Ovary (tissue), 3 donors: ENCODE measurements at regions not wholly inside any gene's neighbourhood (a gene's known extent, or its start where the extent isn't known, plus 50 kb on each side); places are given as distances from the start of the nearest gene placed in this dataset.

ENCODE experiments used
- CTCF ChIP-seq, 3 donors: fragments of 450-650 bp in 2 of 3; fragments of 200-600 bp in 1 of 3; IDR thresholded peaks; one replicate each; pipeline versions ENCODE4 v1.5.1 to v1.8.0; 2016 to 2022; ENCODE audit warnings: antibody characterized with exemption in 3 of 3, mild to moderate bottlenecking in 1 of 3
- EP300 ChIP-seq: sonication (generic); formaldehyde crosslinking; IDR thresholded peaks from one replicate; pipeline ENCODE4 v1.6.1; 2017; ENCODE audit warnings: antibody characterized with exemption
- POLR2A ChIP-seq: fragments of 450-650 bp; IDR thresholded peaks from one replicate; pipeline ENCODE4 v1.6.1; 2017; ENCODE audit warnings: antibody characterized with exemption, mild to moderate bottlenecking, moderate library complexity
- donor health status: DM: no; HTN: no; CAD: no.

- no peak for TF ChIP-seq CTCF (IDR thresholded peaks at IDR 0.05)
- TF ChIP-seq POLR2A: no peak
- TF ChIP-seq EP300: no peak
Observed at GRCh38 chr4:153120235-153120634, 84.0 kb upstream of the TRIM2 start.
